ENCODE measurements at regions not wholly inside any gene's neighbourhood (a gene's known extent, or its start where the extent isn't known, plus 50 kb on each side); places are given as distances from the start of the nearest gene placed in this dataset.

DNA sequence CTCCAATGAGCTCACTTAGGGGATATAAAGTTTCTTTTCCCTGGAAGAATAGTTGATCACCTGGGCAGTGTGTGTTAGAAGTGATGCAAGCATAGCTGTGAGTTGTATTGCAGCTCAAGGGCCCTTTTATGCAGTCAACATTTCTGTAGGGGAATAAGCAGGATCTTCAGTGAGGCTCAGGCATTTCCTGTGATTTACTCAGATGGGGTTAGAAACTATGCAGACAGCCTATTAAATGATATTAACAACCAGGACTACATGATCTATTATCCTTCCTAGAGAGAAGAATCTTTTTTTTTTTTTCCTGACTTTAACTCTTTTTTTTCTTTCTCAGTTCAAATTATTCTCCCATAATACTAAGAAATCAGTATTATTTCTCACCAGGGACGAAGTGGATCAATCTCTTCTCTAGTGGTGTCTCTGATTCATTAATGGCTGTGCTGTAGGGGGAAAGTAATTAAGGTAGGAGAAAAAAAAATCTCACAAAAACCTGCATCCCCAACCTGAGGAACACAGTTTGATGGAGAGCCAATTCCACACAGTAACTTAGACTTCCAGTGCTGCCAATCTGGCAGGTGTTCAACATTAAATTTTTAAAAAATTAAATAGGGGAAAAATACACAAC is 126.4 kb upstream of the SLC10A2 start:
- DNase-seq (ENCODE audit: low read depth): no peak

GRCh38 chr13:103190841-103191240 is 124.6 kb upstream of the SLC10A2 start:
- DNase-seq (ENCODE audit: low read depth): no peak

DNA sequence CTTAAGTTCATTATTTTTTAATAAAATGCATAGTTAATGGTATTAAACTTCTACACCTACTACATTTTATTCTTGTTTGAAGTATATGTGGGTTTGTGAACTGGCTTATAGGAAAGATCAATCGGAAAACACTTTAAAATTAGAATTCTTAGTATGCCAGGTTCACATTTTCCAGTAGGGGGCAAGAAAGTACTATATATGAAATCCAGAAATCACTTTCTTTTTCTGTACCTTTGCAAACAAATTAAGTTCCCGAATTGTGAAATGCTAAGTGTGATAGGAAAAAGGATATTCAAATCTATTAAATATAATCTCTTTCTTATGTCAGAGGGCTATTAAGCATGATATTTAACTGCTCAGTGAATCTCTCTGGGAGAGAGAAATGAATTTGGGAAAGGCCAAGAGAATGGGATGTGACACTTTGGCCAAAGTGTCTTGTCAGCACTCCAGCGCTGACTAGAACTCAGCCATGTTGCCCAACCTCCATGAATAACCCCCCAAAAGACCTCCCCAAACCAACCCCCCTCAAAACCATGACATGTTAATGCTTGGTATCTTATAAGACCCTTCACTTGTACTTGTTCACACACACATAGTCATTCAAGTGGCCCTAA is 122.6 kb upstream of the SLC10A2 start:
- no peak for DNase-seq (ENCODE audit: low read depth)

GRCh38 chr13:103187721-103188156 is 121.5 kb upstream of the SLC10A2 start:
- no peak for DNase-seq (ENCODE audit: low read depth)

- no peak for DNase-seq (ENCODE audit: low read depth)
These were observed 118.2 kb upstream of the SLC10A2 start for GRCh38 chr13:103184413-103184812.

DNA sequence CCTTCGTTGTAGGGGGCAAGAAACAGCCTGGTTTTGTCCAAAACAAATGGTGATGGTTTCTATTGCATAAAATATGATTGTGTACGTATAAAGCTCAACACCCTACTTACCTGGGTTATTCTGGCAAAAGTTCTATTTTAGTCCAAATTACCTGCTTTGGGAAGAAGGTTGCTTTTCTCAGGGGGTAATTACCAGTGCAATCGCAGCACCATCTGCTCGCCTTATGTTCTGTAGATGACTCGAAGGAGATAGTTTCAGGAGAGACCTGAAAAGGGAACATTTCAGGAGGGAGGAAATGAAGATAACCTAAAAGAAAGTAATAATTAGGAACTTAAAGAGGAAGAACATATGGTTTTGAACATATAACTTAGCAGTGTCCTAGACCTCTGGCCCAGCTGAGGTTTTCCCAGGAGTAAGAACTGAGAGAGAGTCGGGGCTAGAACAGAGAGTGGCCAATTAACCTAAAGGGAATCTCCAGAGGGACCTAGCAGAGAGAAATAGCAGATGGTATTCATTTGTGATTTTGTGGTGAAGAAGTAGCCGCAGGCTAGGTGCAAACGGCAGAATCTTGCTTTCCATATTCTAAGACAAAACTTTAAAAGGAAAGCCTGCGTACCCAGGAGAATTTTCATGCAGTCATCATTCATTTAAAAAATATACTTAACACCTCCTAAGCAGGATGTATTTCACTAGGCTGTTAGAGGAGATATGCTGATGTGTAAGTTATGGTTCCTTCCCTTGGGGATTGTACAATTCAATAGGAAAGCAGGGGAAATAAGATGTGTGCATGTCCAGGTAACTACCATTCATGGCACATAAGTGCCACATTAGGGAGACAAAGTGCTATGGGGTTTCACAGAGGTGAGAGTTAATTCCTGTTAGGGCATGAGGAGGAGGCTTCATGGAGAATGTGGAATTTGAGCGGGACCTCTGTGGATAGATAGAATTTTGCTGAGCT is 113.0 kb upstream of the SLC10A2 start:
- no peak for DNase-seq (ENCODE audit: low read depth)

- no peak for DNase-seq (ENCODE audit: low read depth)
These were observed 108.7 kb upstream of the SLC10A2 start for GRCh38 chr13:103174966-103175365.

- no peak for DNase-seq (ENCODE audit: low read depth)
These were observed 102.8 kb upstream of the SLC10A2 start for GRCh38 chr13:103168901-103169508.

GRCh38 chr13:103164251-103164650 is 98.0 kb upstream of the SLC10A2 start:
- DNase-seq (ENCODE audit: low read depth): no peak

DNA sequence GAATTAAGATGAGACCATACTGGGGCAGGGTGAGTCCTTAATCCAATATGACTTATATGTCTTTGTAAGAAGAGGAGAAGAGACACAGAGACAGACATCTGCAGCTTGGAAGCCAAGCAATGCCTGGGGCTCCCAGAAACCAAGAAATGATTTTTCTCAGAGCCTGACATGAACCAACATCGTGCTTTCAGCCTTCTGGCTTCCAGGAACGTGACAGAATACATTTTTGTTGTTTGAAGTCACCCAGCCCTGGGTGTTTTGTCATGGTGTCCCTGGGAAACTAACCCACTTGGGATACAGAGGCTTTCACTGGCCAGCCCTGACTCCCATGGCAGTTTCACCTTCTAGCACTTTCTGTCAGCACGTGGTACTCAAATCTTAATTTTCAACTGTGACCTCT is 95.3 kb upstream of the SLC10A2 start:
- no peak for DNase-seq (ENCODE audit: low read depth)

GRCh38 chr13:103157434-103158145 is 91.4 kb upstream of the SLC10A2 start:
- DNase-seq (ENCODE audit: low read depth): no peak

DNA sequence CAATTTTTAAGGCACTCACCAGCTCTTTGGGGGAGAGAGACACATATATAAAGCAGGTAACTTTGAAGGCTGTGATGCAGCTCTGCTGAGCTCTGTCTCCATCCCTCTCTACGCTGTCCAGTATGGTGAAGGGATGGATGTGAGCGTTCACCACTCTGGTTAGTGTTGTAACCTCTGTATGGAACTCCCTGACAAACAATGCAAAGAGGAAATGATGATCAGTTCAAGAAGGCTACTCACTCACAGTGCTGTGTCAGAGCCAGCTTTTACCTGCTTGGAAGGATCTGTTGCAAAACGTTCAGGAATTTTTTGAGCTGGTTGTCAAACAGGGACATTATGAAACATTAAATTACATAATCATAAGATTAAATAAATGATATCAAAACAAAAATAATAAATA is 90.8 kb upstream of the SLC10A2 start:
- DNase-seq (ENCODE audit: low read depth): no peak

- no peak for DNase-seq (ENCODE audit: low read depth)
These were observed 90.3 kb upstream of the SLC10A2 start for GRCh38 chr13:103156346-103156998.

- DNase-seq (ENCODE audit: low read depth): no peak
These were observed 87.2 kb upstream of the SLC10A2 start for GRCh38 chr13:103153466-103153865.

DNA sequence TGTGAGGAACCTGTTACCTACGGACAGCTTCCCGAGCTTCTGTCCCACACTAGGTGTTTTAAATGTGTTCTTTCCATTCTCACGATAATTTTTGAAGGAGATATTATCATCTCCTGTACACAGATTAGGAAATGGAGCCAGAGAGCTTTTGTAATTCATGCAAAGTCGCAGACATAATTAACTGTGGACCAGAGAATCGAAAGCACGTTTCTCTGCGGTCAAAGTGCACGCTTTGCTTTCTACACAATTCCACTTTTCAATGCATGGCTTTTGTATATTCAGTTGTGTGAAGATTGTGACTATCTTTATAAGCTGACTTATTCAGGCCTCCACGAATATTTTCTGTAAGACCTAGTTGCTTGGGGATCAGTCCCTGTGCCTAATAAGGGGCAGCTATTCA is 81.7 kb upstream of the SLC10A2 start:
- no peak for DNase-seq (ENCODE audit: low read depth)

DNA sequence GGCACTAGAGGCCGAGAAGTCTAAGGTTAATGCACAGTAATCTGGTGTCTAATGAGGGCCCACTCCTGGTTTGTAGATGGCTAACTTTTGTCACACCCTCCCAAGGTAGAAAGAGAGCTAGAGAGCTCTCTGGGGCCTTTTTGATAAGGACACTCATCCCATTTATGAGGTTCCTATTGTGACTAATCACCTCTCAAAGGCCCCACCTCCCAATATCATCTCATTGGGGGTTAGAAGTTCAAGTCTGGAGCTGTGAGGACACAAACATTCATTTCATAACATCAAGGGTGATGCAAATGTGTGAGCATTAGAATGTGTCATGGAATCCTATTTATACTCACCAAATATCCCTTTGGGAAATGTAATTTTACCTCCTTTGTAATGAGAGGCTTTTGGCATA is 79.2 kb upstream of the SLC10A2 start:
- DNase-seq (ENCODE audit: low read depth): no peak

DNA sequence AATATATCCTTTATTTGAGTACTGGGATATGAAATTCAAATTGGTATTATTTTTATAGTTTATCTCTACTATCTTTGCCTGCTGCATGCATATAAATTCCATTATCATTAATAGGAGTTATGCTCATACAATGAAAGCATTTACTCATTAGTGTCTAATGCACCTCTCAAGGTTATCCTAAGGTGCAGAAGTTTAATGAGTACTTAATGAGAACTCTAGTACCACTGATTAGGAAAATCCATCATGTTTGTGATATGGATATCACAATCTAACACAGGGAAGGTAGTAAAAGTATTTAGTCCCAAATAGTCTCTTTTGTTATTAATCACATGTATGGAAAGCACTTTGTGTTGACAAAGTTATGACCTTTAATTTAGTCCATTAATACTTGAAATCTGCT is 77.2 kb upstream of the SLC10A2 start:
- DNase-seq (ENCODE audit: low read depth): no peak

DNA sequence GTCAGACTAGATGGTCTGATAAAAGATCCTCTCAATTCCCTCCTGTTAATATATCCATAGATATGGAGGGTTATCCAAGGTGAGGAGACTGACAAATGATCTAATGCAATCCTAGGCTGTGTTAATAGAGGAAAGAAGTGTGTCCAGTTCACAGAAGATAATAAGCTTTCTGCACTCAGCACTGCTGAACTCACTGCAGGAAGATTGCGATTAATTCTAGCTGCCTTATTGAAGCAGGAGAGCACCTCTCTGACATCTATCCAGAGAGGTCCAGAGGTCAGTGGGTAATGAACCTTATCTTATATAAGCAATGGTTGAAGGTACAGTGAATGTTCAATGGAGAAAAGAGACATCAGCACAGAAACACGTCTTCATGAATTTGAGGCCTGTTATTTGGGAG is 75.9 kb upstream of the SLC10A2 start:
- DNase-seq (ENCODE audit: low read depth): no peak

- no peak for DNase-seq (ENCODE audit: low read depth)
These were observed 73.9 kb upstream of the SLC10A2 start for GRCh38 chr13:103140001-103140671.

DNA sequence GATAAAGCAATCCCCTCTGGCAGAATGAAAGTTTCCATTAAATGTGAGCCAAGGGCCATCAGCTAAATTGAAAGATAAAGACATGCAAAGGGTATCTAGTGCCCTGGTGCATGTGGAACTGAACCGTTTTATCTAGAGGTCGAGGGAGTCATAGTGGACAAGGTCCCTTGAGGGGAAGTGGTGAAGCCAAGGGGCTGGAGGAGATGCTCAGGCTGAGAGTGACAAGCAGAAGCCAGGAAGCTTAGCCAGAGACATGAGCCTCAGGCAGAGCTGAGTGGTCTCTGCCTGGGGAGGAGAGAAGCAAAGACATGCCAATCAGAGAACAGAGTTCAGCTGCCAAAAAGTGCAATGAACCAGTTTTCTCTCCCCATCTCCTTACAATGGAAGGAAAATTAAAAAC is 68.1 kb upstream of the SLC10A2 start:
- DNase-seq (ENCODE audit: low read depth): no peak

- DNase-seq (ENCODE audit: low read depth): no peak
These were observed 67.3 kb upstream of the SLC10A2 start for GRCh38 chr13:103133556-103133955.

Data from GM04503 (cell line).